HCT116 (cell line): ENCODE measurements at regions not wholly inside any gene's neighbourhood (a gene's known extent, or its start where the extent isn't known, plus 50 kb on each side); places are given as distances from the start of the nearest gene placed in this dataset.
"Not testable (repeated sequence)": the region's sequence is repeated elsewhere in the genome, so short reads cannot be mapped to it uniquely, and the experiment has no call there.

Source experiments
- ATAC-seq: fragments of 200-7000 bp; cut with Tn5 transposase; 2 replicates; pipeline ENCODE4 v1.9.1; 2020; ENCODE audit warnings: mild to moderate bottlenecking, moderate library complexity
- BruUV-seq: library from RNA; stranded (reverse); fragments of 400-500 nt; replicated peaks from 2 replicates; lab custom pipeline; 2021; lab: Mats Ljungman, UMichigan
- CTCF ChIA-PET: fragments of 300-600 bp; sonication (Branson Sonifier 250); formaldehyde crosslinking; loops from one replicate; lab custom pipeline; 2021; ENCODE audit warnings: antibody characterized with exemption; lab: Charles Lee
- POLR2A ChIA-PET: fragments of 300-600, 350-600 bp; sonication (Branson Sonifier 250); formaldehyde crosslinking; loops from one replicate; lab custom pipeline; 2021; ENCODE audit warnings: antibody characterized with exemption; lab: Charles Lee
- RAD21 ChIA-PET, 2 experiments: fragments of 300-600 bp; sonication (Branson Sonifier 250); formaldehyde crosslinking; loops; one replicate each; lab custom pipeline; 2023; ENCODE audit warnings: low total read pairs in 2 of 2; ENCODE audit not compliant: uncharacterized antibody in 2 of 2, unreplicated experiment in 2 of 2, low non-redundant PET in 1 of 2; lab: Charles Lee
- DNase-seq: peaks from one replicate; pipeline ENCODE4 v3.0.0-alpha.2; 2010; ENCODE audit warnings: low read depth, low spot score
- H2AFZ ChIP-seq: fragments of 200-600 bp; shearing (Covaris generic), sonication (generic); 2 replicates; pipeline ENCODE4 v1.6.1; 2017; ENCODE audit warnings: low read depth, mixed run types, mixed read lengths, antibody characterized with exemption, low read length; ENCODE audit not compliant: poor library complexity, severe bottlenecking
- H3K27ac ChIP-seq: 2 replicates; pipeline ENCODE4 v1.5.1; 2012; ENCODE audit warnings: low read depth, low read length
- H3K27me3 ChIP-seq: fragments of 200-600 bp; sonication (generic); 2 replicates; pipeline ENCODE4 v1.6.1; 2016; ENCODE audit warnings: mixed run types, low read length, mixed read lengths; ENCODE audit not compliant: insufficient read depth
- H3K36me3 ChIP-seq, 2 experiments: fragments of 200-500 bp in 1 of 2; fragments of 200-600 bp in 1 of 2; sonication (Bioruptor generic) in 1 of 2; sonication (generic) in 1 of 2; 2 replicates each; pipeline versions ENCODE4 v1.5.1 to v1.6.1; 2014 to 2016; ENCODE audit warnings: low read length in 2 of 2, inconsistent platforms in 1 of 2, mixed read lengths in 1 of 2, mixed run types in 1 of 2; ENCODE audit not compliant: insufficient read depth in 2 of 2, control insufficient read depth in 1 of 2
- H3K4me1 ChIP-seq, 2 experiments: fragments of 200-600 bp in 1 of 2; sonication (generic) in 1 of 2; 2 replicates each; pipeline versions ENCODE4 v1.5.1 to v1.6.1; 2012 to 2017; ENCODE audit warnings: low read length in 2 of 2, inconsistent platforms in 1 of 2, mild to moderate bottlenecking in 1 of 2, mixed read lengths in 1 of 2, mixed run types in 1 of 2, moderate library complexity in 1 of 2; ENCODE audit not compliant: insufficient read depth in 2 of 2, control insufficient read depth in 1 of 2
- H3K4me2 ChIP-seq: fragments of 200-600 bp; sonication (generic); 2 replicates; pipeline ENCODE4 v1.6.1; 2017; ENCODE audit warnings: mixed run types, low read length, mixed read lengths
- H3K4me3 ChIP-seq, 2 experiments: fragments of 200-600 bp in 1 of 2; sonication (generic) in 1 of 2; replicated peaks in 1 of 2; 2 replicates each; pipeline ENCODE4 v1.5.1; 2011 to 2016; ENCODE audit warnings: low read length in 2 of 2, control low read depth in 1 of 2, low read depth in 1 of 2, mild to moderate bottlenecking in 1 of 2, mixed read lengths in 1 of 2, mixed run types in 1 of 2
- H3K79me2 ChIP-seq: fragments of 200-600 bp; sonication (generic); 2 replicates; pipeline ENCODE4 v1.6.1; 2017; ENCODE audit warnings: mild to moderate bottlenecking, mixed run types, low read length, moderate library complexity, mixed read lengths; ENCODE audit not compliant: insufficient read depth
- H3K9ac ChIP-seq: fragments of 200-600 bp; sonication (generic); 2 replicates; pipeline ENCODE4 v1.6.1; 2016; ENCODE audit warnings: low read length, mixed read lengths
- H3K9me2 ChIP-seq: fragments of 200-600 bp; sonication (generic), shearing (Covaris generic); 2 replicates; pipeline ENCODE4 v1.6.1; 2017; ENCODE audit warnings: mixed run types, mild to moderate bottlenecking, moderate library complexity; ENCODE audit not compliant: insufficient read depth
- H3K9me3 ChIP-seq, 2 experiments: fragments of 200-500 bp in 1 of 2; fragments of 200-600 bp in 1 of 2; sonication (Bioruptor generic) in 1 of 2; sonication (generic) in 1 of 2; 2 replicates each; pipeline ENCODE4 v1.6.1; 2014 to 2017; ENCODE audit warnings: low read length in 2 of 2, mixed read lengths in 2 of 2, inconsistent platforms in 1 of 2, low read depth in 1 of 2, mild to moderate bottlenecking in 1 of 2, mixed run types in 1 of 2, moderate library complexity in 1 of 2; ENCODE audit not compliant: control insufficient read depth in 1 of 2, insufficient read depth in 1 of 2
- H4K20me1 ChIP-seq: fragments of 200-600 bp; sonication (generic), shearing (Covaris generic); 2 replicates; pipeline ENCODE4 v1.6.1; 2017; ENCODE audit warnings: mixed run types, mild to moderate bottlenecking, moderate library complexity; ENCODE audit not compliant: insufficient read depth
- CBX3 ChIP-seq: IDR thresholded peaks from 2 replicates; pipeline ENCODE4 v1.6.1; 2012; ENCODE audit warnings: low read depth
- EZH2 ChIP-seq: fragments of 200-600 bp; sonication (generic); IDR thresholded peaks from 2 replicates; pipeline ENCODE4 v1.6.1; 2017; ENCODE audit warnings: antibody characterized with exemption, mixed run types
- JUND ChIP-seq: IDR thresholded peaks from 2 replicates; pipeline ENCODE4 v1.6.1; 2012
- MAX ChIP-seq: IDR thresholded peaks from 2 replicates; pipeline ENCODE4 v1.6.1; 2012
- POLR2AphosphoS5 ChIP-seq: IDR thresholded peaks from 2 replicates; pipeline ENCODE4 v1.6.1; 2011; ENCODE audit warnings: mild to moderate bottlenecking, low read depth, low read length, moderate library complexity
- RAD21 ChIP-seq: IDR thresholded peaks from 2 replicates; pipeline ENCODE4 v1.6.1; 2012; ENCODE audit warnings: low read depth, mild to moderate bottlenecking
- REST ChIP-seq: IDR thresholded peaks from 2 replicates; pipeline ENCODE4 v1.6.1; 2012; ENCODE audit warnings: low read depth
- SIN3A ChIP-seq: IDR thresholded peaks from 2 replicates; pipeline ENCODE4 v1.6.1; 2012; ENCODE audit warnings: low read depth
- SP1 ChIP-seq: IDR thresholded peaks from 2 replicates; pipeline ENCODE4 v1.6.1; 2012; ENCODE audit warnings: low read depth
- TCF7L2 ChIP-seq: IDR thresholded peaks from 2 replicates; pipeline ENCODE4 v1.7.0; 2011; ENCODE audit warnings: borderline replicate concordance, inconsistent platforms; ENCODE audit not compliant: insufficient read depth, insufficient read length; ENCODE audit errors: extremely low read depth
- ZBTB33 ChIP-seq: IDR thresholded peaks from 2 replicates; pipeline ENCODE4 v1.6.1; 2011; ENCODE audit warnings: mild to moderate bottlenecking, low read length, moderate library complexity; ENCODE audit not compliant: insufficient replicate concordance; ENCODE audit errors: extremely low read depth
- ZNF274 ChIP-seq: fragments of 200-500 bp; sonication (Bioruptor generic); IDR thresholded peaks from 2 replicates; pipeline ENCODE4 v1.6.1; 2014; ENCODE audit warnings: mild to moderate bottlenecking, low read depth, low read length, inconsistent platforms
- intact Hi-C: fragments of 100-400 bp; cut with micrococcal nuclease; formaldehyde crosslinking; loops from 2 replicates; pipeline ENCODE4 v1.10.0; 2022

- no peak for TF ChIP-seq ZBTB33
- TF ChIP-seq MAX, result no peak
These were observed 134.1 kb upstream of the TSHZ3 start (continued) for GRCh38 chr19:31483226-31483857.

GRCh38 chr19:31484858-31485410 is 135.7 kb upstream of the TSHZ3 start:
- H3K36me3 ChIP-seq, DNase-seq, H3K27ac ChIP-seq, H3K9ac ChIP-seq, H3K79me2 ChIP-seq, CTCF ChIA-PET, H3K27me3 ChIP-seq, H2AFZ ChIP-seq, H3K4me1 ChIP-seq, H3K4me2 ChIP-seq, H3K4me3 ChIP-seq, BruUV-seq, H3K9me2 ChIP-seq, RAD21 ChIA-PET, POLR2A ChIA-PET, H4K20me1 ChIP-seq, ATAC-seq, intact Hi-C loops: not testable (repeated sequence)
- H3K9me3 ChIP-seq, result peaks cover 19 to 23% of the 10 kb centered on the region in 2 experiments; a peak in 2 of 4 replicates

- ChIA-PET CTCF (no interaction called here), RAD21 (no interaction called here), POLR2A (no interaction called here)
- intact Hi-C loops, result no loop called here
- no peak for DNase-seq
- H3K9ac ChIP-seq, result no peak overlapping the region
- H3K4me2 ChIP-seq, result no peak overlapping the region
- no peaks in the 10 kb centered on the region for H3K36me3 ChIP-seq
- no peaks in the 10 kb centered on the region for H3K79me2 ChIP-seq
- BruUV-seq, result no TSS peak
- H4K20me1 ChIP-seq, result no peaks in the 10 kb centered on the region
- no peak for ATAC-seq
- H3K9me2 ChIP-seq, result no peaks in the 10 kb centered on the region
- no peaks in the 10 kb centered on the region for H3K4me1 ChIP-seq
- H3K27ac ChIP-seq, result no peak overlapping the region
- H2AFZ ChIP-seq, result no peak overlapping the region
- H3K27me3 ChIP-seq, result no peaks in the 10 kb centered on the region
- peaks cover 17 to 22% of the 10 kb centered on the region in 2 experiments; a peak in 2 of 4 replicates for H3K9me3 ChIP-seq
- H3K4me3 ChIP-seq, result no peak overlapping the region
- TF ChIP-seq CBX3 (no peak), JUND (no peak), EZH2 (no peak), RAD21 (no peak), REST (no peak), MAX (no peak), SP1 (no peak), ZNF274 (no peak), POLR2AphosphoS5 (no peak), SIN3A (no peak), TCF7L2 (no peak)
These were observed 136.2 kb upstream of the TSHZ3 start for GRCh38 chr19:31485472-31485871.
